ENCODE measurements at regions not wholly inside any gene's neighbourhood (a gene's known extent, or its start where the extent isn't known, plus 50 kb on each side); places are given as distances from the start of the nearest gene placed in this dataset.
A peak's percentile ranks its signal among the peaks of the same experiment; 100 is the strongest.

DNA sequence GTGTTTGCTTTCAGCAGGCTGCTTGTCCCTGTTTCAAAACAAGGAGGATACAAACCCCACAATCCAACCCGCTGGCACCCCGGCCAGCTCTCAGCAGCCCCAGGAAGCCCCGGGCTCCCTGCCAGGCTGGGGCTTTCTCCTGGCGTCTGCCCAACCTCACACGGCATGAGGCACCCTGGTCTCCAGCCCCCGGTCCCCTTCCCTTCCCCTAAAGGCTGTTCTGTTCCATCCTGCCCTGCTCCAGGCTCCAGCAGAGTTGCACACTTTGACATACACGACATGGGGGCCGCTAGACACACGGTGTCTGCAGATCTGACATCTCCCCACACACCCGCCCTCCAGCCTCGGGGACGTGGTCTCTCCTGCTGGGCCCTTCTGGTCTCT is 107.7 kb upstream of the ADRA2C start:
- TF ChIP-seq, protein P1, sequence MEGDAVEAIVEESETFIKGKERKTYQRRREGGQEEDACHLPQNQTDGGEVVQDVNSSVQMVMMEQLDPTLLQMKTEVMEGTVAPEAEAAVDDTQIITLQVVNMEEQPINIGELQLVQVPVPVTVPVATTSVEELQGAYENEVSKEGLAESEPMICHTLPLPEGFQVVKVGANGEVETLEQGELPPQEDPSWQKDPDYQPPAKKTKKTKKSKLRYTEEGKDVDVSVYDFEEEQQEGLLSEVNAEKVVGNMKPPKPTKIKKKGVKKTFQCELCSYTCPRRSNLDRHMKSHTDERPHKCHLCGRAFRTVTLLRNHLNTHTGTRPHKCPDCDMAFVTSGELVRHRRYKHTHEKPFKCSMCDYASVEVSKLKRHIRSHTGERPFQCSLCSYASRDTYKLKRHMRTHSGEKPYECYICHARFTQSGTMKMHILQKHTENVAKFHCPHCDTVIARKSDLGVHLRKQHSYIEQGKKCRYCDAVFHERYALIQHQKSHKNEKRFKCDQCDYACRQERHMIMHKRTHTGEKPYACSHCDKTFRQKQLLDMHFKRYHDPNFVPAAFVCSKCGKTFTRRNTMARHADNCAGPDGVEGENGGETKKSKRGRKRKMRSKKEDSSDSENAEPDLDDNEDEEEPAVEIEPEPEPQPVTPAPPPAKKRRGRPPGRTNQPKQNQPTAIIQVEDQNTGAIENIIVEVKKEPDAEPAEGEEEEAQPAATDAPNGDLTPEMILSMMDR (IDR thresholded peaks at IDR 0.05): no peak
- no peak overlapping the region for H3K4me3 ChIP-seq
- H3K27me3 ChIP-seq: peaks cover 0 to 11% (median 0%) of the 10 kb centered on the region in 4 donors
- intact Hi-C loops (cut with DNase I): no loop called here
- DNase-seq (peak in 1 of 6 donors; percentile 23), FAIRE-seq (no peak), ATAC-seq (no peak)
- no peaks in the 10 kb centered on the region for H3K4me1 ChIP-seq
- WGBS, 2 donors: 23 to 28% methylated on average over 12 of the region's 12 CpGs
- no peaks in the 10 kb centered on the region for H3K9me3 ChIP-seq
- H3K27ac ChIP-seq: no peak overlapping the region
- H3K36me3 ChIP-seq: no peaks in the 10 kb centered on the region

DNA sequence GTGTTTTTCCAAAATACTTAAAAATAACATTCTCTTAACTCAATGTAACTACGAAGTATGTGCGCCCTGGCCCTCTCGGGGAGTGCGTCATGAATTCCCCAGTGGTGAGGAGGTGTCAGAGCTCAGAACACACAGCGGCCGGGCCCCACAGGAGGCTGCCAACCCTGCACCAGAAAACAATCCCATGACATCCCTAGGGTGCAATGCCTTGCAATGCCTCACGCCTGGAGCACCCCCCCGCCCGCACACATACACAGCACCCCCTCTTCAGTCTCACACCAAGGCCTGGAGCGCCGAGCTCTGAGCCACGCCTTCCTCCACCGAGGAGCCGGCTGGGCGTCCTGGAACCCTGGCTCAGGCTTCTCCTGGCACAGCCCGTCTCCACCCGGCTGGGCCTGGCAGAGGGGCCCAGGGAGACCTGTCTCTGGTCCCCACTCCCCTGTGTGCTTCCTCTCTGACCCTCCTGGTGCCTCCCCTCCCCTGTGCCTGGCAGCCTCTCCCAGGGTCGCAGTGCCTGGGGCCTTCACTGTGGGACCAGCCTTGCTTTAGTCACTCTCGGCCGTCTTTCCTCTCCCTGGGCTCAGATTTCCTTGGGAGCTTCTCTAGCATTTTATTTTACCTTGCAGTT is 108.2 kb upstream of the ADRA2C start:
- FAIRE-seq: no peak
- no peaks in the 10 kb centered on the region for H3K36me3 ChIP-seq
- no peak overlapping the region for H3K27ac ChIP-seq
- ATAC-seq: peak in 2 of 4 donors; percentile 16 to 42
- TF ChIP-seq, protein P1 (IDR thresholded peaks at IDR 0.05): no peak
- 46 to 54% methylated on average over 20 of the region's 20 CpGs for WGBS, 2 donors
- peaks cover 0 to 11% (median 0%) of the 10 kb centered on the region in 4 donors for H3K27me3 ChIP-seq
- no peak overlapping the region for H3K4me3 ChIP-seq
- DNase-seq: peak in 1 of 6 donors; percentile 53
- H3K9me3 ChIP-seq: no peaks in the 10 kb centered on the region
- H3K4me1 ChIP-seq: no peaks in the 10 kb centered on the region
- intact Hi-C loops (cut with DNase I): no loop called here

DNA sequence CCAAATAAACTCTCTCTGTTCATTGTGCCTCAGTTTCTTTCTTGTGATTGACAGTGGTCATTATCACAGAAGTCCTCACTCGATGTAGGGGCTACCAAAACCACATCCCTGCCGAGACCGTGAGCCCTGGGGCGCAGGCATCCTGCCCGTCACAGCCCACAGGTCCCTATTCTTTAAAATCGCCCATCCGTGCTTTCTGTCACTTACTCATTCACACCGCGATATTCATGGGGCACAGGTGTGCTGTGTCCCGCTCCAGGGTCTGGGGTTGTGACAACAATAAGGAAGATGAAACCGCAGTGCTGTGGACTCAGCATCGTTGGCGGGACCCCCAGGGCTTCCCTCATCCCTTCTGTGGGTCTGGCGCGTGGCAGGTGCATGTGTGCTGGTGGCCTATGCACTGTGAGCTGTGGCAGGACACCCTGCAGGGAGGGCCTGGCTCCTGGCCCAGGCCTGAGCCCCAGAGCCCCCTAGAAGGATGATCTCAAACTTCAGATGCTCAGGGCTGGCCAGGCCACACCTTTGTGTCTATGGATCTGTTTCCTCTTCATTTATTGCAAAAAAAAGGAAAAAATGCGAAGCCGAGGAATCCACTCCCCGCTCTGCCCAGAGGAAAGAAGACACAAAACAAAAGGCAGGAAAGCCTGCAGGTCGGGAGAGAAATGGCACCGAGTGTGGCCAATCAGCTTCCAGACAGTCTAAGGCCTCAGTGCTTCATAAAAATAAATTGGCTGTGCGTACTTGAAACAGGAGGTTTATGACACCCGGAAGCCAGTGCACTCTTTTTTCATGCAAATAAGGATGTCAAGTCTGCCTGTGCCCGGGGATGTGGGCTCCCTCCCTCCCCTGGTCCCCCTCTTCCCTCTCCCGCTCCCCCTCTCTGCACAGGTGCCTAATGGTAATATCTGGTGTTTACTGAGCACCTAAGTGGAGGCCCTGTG is 109.5 kb upstream of the ADRA2C start:
- no peaks in the 10 kb centered on the region for H3K9me3 ChIP-seq
- FAIRE-seq (no peak), DNase-seq (peak in 1 of 6 donors; percentile 40), ATAC-seq (no peak)
- H3K4me3 ChIP-seq: no peak overlapping the region
- no peaks in the 10 kb centered on the region for H3K4me1 ChIP-seq
- WGBS, 2 donors: 58 to 63% methylated on average over 24 of the region's 24 CpGs
- H3K27me3 ChIP-seq: peaks cover 0 to 11% (median 0%) of the 10 kb centered on the region in 4 donors
- TF ChIP-seq, protein P1 (IDR thresholded peaks at IDR 0.05): no peak
- intact Hi-C loops (cut with DNase I): no loop called here
- no peaks in the 10 kb centered on the region for H3K36me3 ChIP-seq
- H3K27ac ChIP-seq: no peak overlapping the region

DNA sequence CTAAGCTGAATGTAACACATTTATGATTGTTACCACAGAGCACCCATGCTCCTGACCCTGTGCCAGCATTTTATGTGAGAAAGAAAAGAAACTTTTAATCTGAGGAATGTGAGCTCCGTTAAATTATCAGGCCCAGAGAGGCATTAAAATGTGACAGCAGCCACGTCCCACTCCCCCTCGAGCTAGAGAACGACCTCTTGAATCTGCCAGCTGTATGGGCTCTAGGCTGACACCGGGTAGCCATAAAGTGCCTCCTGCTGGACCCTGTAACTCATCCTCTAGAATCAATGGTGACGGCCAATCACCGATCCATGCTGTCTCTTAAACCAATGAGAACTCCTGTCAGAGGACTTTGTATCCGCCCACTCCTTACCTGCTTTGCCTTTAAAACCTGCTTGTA is 110.2 kb upstream of the ADRA2C start:
- WGBS, 2 donors: 28 to 41% methylated on average over 8 of the region's 8 CpGs
- H3K9me3 ChIP-seq: no peaks in the 10 kb centered on the region
- H3K27me3 ChIP-seq: peaks cover 0 to 11% (median 0%) of the 10 kb centered on the region in 4 donors
- intact Hi-C loops (cut with DNase I): no loop called here
- TF ChIP-seq, protein P1 (IDR thresholded peaks at IDR 0.05): no peak
- DNase-seq (no peak), FAIRE-seq (no peak), ATAC-seq (no peak)
- H3K4me1 ChIP-seq: no peaks in the 10 kb centered on the region
- no peak overlapping the region for H3K27ac ChIP-seq
- no peaks in the 10 kb centered on the region for H3K36me3 ChIP-seq
- no peak overlapping the region for H3K4me3 ChIP-seq

All from pancreas (tissue), 10 donors.